ENCODE measurements at regions not wholly inside any gene's neighbourhood (a gene's known extent, or its start where the extent isn't known, plus 50 kb on each side); places are given as distances from the start of the nearest gene placed in this dataset.
A peak's percentile ranks its signal among the peaks of the same experiment; 100 is the strongest.

DNA sequence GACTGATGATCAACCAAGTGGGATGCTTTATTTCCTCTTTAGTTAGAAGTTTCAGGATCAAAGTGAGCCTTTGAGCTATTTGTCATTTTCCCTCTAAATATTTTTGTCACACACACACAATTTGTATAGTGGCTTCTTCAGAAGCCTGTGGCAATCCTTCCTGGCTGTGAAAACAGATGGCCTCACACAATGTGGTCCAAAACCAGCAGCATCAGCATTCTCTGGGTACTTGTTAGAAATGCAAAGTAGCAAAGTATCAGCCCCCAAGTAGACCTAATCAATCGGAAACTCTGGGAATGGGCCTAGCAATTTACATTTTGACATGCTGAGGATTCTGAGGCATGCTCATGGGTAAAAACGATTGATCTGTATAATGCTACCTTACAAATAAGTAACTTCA lies 115.9 kb downstream of the PAX1 start:
- DNase-seq, result no peak
- no peak overlapping the region for H3K4me3 Mint-ChIP-seq
- H3K9me3 Mint-ChIP-seq, result peaks cover under 1% of the 10 kb centered on the region
- H3K4me1 Mint-ChIP-seq, result no peaks in the 10 kb centered on the region
- H3K36me3 Mint-ChIP-seq (ENCODE audit: low read depth), result no peaks in the 10 kb centered on the region
- ATAC-seq, result no peak
- no peak overlapping the region for H3K27ac Mint-ChIP-seq
- no peaks in the 10 kb centered on the region for H3K27me3 Mint-ChIP-seq

DNA sequence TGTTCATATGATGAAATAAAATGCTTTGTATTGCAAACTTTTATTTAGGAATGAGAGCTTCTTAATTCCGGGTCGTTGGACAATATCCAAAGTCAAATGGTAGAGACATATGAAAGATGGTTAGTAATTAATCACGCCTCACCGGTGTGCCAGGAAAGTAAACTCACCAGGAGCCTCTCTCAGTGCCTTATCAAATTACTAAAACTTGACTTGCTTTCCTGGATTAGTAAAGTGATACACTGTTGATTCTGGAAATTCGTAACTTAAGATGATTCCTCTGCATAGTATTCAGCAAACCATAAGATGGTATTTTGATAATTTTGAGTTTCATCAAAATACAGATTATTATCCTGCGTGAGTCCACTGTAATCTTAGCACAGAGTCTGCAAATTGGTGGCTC lies 115.2 kb downstream of the PAX1 start:
- Mint-ChIP-seq H3K36me3 (ENCODE audit: low read depth) (no peaks in the 10 kb centered on the region), H3K27me3 (no peaks in the 10 kb centered on the region), H3K27ac (no peak overlapping the region), H3K4me1 (no peaks in the 10 kb centered on the region), H3K9me3 (peaks cover 4% of the 10 kb centered on the region), H3K4me3 (no peak overlapping the region)
- ATAC-seq (no peak), DNase-seq (no peak)

DNA sequence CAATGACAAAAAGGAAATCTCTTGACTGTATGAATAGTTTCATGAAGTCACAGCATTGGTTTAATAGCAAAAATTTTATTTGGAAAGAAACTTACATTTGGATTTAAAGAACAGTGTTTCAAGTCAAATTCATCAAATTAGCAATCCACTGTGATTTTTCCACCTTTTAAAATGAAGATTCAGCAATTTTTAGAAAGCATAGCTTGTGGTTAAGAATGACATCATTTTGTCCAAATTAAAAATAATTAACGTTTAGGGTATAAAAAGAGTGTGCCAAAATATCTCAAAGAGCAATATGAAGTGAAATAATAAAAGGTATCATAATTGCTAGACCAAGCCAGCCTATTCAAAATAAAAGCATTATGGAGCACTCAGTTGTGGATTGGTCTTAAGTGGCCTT lies 114.6 kb downstream of the PAX1 start:
- Mint-ChIP-seq H3K36me3 (ENCODE audit: low read depth) (no peaks in the 10 kb centered on the region), H3K27me3 (no peaks in the 10 kb centered on the region), H3K4me1 (no peaks in the 10 kb centered on the region), H3K27ac (no peak overlapping the region), H3K4me3 (no peak overlapping the region), H3K9me3 (peaks cover 4% of the 10 kb centered on the region)
- DNase-seq (no peak), ATAC-seq (no peak)

DNA sequence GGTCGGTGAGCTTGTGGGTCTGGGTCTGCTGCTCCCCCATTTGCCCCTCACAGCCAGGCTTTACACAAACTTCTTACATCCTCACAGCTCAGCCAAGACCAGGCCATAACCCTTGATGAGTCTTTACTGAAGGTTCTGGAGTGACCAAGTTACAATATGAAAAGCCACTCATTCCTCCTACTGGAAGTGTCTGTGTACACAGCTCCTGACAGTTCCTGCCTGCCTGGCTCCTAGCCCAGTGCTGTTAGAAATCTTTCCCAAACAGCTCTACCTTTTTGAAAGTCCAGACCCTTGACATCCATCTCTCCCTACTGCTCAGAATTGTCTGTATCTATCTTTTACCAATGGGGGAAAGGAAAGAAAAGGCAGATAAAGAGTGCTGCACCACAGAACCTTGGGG lies 106.9 kb downstream of the PAX1 start:
- Mint-ChIP-seq H3K9me3 (peaks cover 4% of the 10 kb centered on the region), H3K4me3 (no peak overlapping the region), H3K27ac (no peak overlapping the region), H3K27me3 (peaks cover 4% of the 10 kb centered on the region), H3K36me3 (ENCODE audit: low read depth) (no peaks in the 10 kb centered on the region), H3K4me1 (no peaks in the 10 kb centered on the region)
- no peak for ATAC-seq
- no peak for DNase-seq

GRCh38 chr20:21809961-21810523 lies 104.6 kb downstream of the PAX1 start:
- Mint-ChIP-seq H3K27me3 (peaks cover 4% of the 10 kb centered on the region), H3K36me3 (ENCODE audit: low read depth) (no peaks in the 10 kb centered on the region), H3K9me3 (peaks cover 8% of the 10 kb centered on the region), H3K4me1 (no peaks in the 10 kb centered on the region), H3K27ac (no peak overlapping the region), H3K4me3 (no peak overlapping the region)
- no peak for DNase-seq
- no peak for ATAC-seq

DNA sequence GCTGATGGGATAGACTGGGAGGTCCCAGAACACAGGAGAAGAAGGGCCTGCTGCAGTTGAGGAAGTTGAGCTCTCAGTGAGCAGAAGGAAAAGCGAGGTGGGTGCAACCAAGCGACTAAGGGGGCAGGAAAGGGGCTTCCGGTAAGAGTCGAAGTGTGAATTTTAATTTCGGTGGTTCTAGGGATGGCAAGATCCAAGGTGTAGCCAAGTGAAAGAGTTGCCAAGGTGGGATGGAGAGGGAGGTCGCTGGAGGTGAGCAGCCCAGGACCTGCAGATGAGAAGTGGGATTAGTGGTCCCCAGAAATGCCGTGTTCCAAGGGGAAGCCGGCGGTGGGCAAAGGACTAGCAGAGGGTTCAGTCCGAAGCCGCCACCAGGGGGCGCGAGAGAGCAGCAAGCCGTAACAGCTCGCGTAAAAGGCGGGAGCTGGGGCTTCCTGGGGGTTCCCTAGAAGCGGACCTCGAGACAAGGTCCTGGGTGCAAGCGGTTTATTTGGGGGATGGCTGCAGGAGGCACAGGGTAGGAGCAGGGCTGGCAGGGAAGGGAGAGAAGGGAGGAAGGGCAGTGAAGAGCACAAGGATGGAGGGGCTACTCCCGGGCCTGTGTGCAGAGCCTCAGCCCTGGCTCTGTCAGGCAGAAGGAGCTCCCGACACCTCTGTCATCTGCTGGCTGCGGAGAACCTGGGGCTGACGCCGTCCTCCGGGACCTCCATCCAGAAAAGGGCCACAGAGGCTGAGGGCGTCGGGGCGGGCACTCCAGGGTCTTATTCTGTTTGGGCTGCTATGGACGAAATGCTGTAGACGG lies 103.6 kb downstream of the PAX1 start:
- Mint-ChIP-seq H3K27me3 (peaks cover 4% of the 10 kb centered on the region), H3K9me3 (peaks cover 9% of the 10 kb centered on the region), H3K4me3 (no peak overlapping the region), H3K36me3 (ENCODE audit: low read depth) (no peaks in the 10 kb centered on the region), H3K27ac (no peak overlapping the region), H3K4me1 (no peaks in the 10 kb centered on the region)
- ATAC-seq (no peak), DNase-seq (peak; percentile 52)

DNA sequence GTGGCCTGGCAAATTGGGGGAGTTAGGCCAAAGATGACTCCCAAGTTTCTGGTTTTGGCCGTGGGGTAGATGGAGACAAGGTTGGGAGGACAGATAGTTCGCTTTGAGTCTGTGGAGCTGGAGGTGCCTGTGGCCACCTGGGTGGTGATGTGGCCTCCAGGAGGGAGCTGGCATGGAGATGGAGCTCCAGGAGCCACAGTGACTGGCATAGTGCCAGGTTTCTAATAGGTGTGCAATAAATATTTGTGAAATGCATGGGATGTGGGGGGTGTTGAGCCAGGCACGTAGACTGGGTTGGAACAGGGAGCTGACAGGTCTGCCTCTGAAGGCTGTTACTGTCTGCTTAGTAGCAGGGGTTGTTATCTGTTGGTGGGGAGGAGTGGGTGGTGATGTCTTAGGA lies 102.7 kb downstream of the PAX1 start:
- no peak for DNase-seq
- Mint-ChIP-seq H3K4me3 (no peak overlapping the region), H3K27me3 (peaks cover 4% of the 10 kb centered on the region), H3K36me3 (ENCODE audit: low read depth) (no peaks in the 10 kb centered on the region), H3K4me1 (no peaks in the 10 kb centered on the region), H3K9me3 (peaks cover 9% of the 10 kb centered on the region), H3K27ac (no peak overlapping the region)
- ATAC-seq, result no peak

DNA sequence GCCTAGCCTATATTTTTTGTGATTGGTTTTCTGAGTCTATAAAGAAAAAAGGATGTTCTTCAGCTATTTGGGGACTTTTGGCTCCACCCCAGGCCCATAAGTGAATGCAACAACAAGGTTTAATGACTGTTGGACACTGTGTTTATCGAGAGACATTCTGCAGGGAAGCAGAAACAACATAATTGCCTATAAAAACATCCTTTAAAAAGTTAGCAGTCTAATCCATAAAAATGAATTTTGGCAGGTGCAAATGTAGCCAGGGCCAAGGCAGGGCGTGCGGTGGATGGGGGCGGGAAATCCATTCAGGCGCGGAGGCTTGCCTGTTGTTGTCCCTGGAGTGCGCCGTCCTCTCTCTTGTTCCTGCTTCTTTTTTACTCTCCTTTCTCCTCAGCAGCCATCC lies 99.3 kb downstream of the PAX1 start:
- ATAC-seq, result no peak
- Mint-ChIP-seq H3K4me3 (no peak overlapping the region), H3K9me3 (peaks cover 9% of the 10 kb centered on the region), H3K27ac (no peak overlapping the region), H3K36me3 (ENCODE audit: low read depth) (no peaks in the 10 kb centered on the region), H3K4me1 (no peaks in the 10 kb centered on the region), H3K27me3 (peaks cover 4% of the 10 kb centered on the region)
- DNase-seq, result no peak

DNA sequence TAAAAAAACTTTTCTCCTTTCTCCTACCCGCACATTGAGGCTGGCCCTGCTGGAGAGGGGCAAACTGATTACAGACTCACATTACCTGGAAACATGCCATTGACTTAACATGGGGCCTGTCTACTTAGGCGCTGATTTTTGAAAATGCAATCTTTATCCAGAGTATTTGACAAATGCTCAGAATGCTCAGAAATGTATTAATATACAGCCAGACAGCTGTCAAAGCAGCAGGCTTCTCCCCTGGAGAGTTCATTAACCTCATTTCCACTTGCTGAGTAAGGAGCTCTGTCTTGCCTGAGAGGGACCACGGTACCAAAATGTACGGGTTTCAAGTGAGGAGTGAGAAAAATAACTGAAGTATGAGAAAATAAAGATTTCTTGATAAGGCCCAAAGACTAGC lies 95.7 kb downstream of the PAX1 start:
- H3K4me1 Mint-ChIP-seq, result no peaks in the 10 kb centered on the region
- no peak overlapping the region for H3K27ac Mint-ChIP-seq
- DNase-seq (no peak), ATAC-seq (no peak)
- H3K36me3 Mint-ChIP-seq (ENCODE audit: low read depth), result no peaks in the 10 kb centered on the region
- no peak overlapping the region for H3K4me3 Mint-ChIP-seq
- peaks cover 9% of the 10 kb centered on the region for H3K9me3 Mint-ChIP-seq
- H3K27me3 Mint-ChIP-seq, result no peaks in the 10 kb centered on the region

- no peaks in the 10 kb centered on the region for H3K36me3 Mint-ChIP-seq (ENCODE audit: low read depth)
- H3K4me3 Mint-ChIP-seq, result no peak overlapping the region
- ATAC-seq, result no peak
These were observed 92.9 kb downstream of the PAX1 start for GRCh38 chr20:21798384-21798783.

GRCh38 chr20:21796059-21796458 lies 90.6 kb downstream of the PAX1 start:
- H3K4me1 Mint-ChIP-seq, result no peaks in the 10 kb centered on the region
- H3K27me3 Mint-ChIP-seq, result no peaks in the 10 kb centered on the region
- no peaks in the 10 kb centered on the region for H3K9me3 Mint-ChIP-seq
- H3K36me3 Mint-ChIP-seq (ENCODE audit: low read depth), result no peaks in the 10 kb centered on the region
- no peak overlapping the region for H3K4me3 Mint-ChIP-seq
- ATAC-seq (no peak), DNase-seq (peak; percentile 5)
- no peak overlapping the region for H3K27ac Mint-ChIP-seq

More at GRCh38 chr20:21798384-21798783, 92.9 kb downstream of the PAX1 start:
- Mint-ChIP-seq H3K27me3 (no peaks in the 10 kb centered on the region), H3K9me3 (no peaks in the 10 kb centered on the region), H3K4me1 (no peaks in the 10 kb centered on the region), H3K27ac (no peak overlapping the region)
- DNase-seq, result no peak

DNA sequence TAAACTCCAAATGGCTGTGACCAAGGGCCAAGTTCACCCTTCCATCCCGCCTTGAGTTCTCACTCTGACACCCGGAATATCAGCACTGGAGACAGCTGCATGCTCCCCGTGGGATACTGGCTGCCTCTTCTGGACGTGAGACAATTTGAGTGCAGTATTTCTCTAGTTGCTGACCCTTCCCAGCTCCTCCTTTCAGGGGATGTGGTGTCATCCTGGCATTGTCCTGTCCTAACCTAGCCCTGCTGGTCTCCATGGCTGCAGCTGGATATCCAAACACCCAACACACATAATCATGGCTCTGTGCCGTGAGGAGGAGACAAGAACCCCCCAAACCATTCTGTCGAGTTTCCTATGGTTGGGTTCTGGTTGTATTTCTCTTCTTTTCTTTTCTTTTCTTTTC lies 82.6 kb downstream of the PAX1 start:
- peaks cover 2% of the 10 kb centered on the region for H3K27me3 Mint-ChIP-seq
- ATAC-seq (no peak), DNase-seq (no peak)
- no peaks in the 10 kb centered on the region for H3K36me3 Mint-ChIP-seq (ENCODE audit: low read depth)
- H3K4me3 Mint-ChIP-seq, result no peak overlapping the region
- peaks cover 14% of the 10 kb centered on the region for H3K9me3 Mint-ChIP-seq
- H3K27ac Mint-ChIP-seq, result no peak overlapping the region
- no peaks in the 10 kb centered on the region for H3K4me1 Mint-ChIP-seq

DNA sequence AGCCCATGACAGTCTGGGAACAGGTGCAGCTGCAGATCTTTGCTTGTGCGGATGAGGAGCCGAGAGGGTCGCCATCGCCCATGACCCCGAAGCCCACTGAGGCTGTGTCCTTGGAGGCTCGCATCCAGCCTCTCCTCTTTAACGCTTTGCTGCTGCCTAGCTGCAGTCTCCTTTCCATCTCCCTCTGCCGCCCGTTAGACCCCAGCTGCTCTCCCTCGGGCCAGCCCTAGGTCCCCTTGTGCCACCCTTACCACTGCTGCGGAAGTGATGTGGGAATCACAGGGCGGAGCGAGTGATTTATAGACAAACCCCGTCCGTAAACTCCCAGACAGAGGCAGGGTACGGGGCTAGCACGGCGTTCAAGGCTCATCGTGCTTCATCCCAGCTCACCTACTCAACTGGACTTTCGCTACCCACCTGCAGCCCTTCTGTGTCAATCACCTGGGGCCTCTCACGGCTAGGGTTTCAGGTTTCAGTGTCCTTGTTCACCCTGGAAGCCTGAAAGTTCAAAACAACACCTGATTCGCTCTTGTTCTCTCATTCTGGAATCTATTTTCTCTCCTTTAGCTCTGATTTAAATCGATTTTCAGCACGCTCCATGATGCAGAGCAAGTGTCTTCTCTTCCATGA lies 76.1 kb downstream of the PAX1 start:
- H3K9me3 Mint-ChIP-seq, result peaks cover 14% of the 10 kb centered on the region
- H3K4me1 Mint-ChIP-seq, result no peaks in the 10 kb centered on the region
- ATAC-seq (no peak), DNase-seq (no peak)
- no peak overlapping the region for H3K27ac Mint-ChIP-seq
- no peak overlapping the region for H3K4me3 Mint-ChIP-seq
- H3K36me3 Mint-ChIP-seq (ENCODE audit: low read depth), result no peaks in the 10 kb centered on the region
- H3K27me3 Mint-ChIP-seq, result peaks cover 3% of the 10 kb centered on the region

- no peak overlapping the region for H3K27ac Mint-ChIP-seq
- no peak overlapping the region for H3K4me3 Mint-ChIP-seq
- DNase-seq (no peak), ATAC-seq (no peak)
- peaks cover 14% of the 10 kb centered on the region for H3K9me3 Mint-ChIP-seq
- peaks cover 3% of the 10 kb centered on the region for H3K27me3 Mint-ChIP-seq
- no peaks in the 10 kb centered on the region for H3K4me1 Mint-ChIP-seq
- H3K36me3 Mint-ChIP-seq (ENCODE audit: low read depth), result no peaks in the 10 kb centered on the region
These were observed 75.1 kb downstream of the PAX1 start for GRCh38 chr20:21780528-21780927.

All from activated naive CD8-positive, alpha-beta T cell treated with anti-CD3 and anti-CD28 coated beads, Interleukin-2, amount 50 U/mL, for 24 hours (primary cell).